ENCODE measurements at regions not wholly inside any gene's neighbourhood (a gene's known extent, or its start where the extent isn't known, plus 50 kb on each side); places are given as distances from the start of the nearest gene placed in this dataset.

DNA sequence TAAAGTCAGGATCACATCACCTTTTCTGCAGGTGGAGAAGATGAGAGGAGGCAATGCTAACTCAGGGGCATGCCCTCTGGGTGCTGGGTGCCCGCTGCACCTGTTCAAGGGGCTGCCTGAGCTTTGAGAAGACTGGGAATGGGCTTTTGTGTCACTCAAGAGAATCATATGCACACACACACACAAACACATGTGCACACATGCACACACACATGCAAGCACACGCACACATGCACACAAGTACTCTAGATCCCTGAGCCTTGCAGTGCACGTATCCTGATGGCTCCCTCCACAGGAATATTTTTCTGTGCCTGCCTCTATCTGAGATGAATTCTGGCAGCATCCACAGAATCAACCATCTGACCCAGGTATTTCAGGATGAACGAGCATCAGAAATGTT, 110.0 kb upstream of the TEX51 start:
- no peaks in the 10 kb centered on the region for H3K4me1 ChIP-seq
- no peaks in the 10 kb centered on the region for H3K27me3 ChIP-seq
- no peak for TF ChIP-seq POLR2A (IDR thresholded peaks at IDR 0.05)
- TF ChIP-seq, protein P1, sequence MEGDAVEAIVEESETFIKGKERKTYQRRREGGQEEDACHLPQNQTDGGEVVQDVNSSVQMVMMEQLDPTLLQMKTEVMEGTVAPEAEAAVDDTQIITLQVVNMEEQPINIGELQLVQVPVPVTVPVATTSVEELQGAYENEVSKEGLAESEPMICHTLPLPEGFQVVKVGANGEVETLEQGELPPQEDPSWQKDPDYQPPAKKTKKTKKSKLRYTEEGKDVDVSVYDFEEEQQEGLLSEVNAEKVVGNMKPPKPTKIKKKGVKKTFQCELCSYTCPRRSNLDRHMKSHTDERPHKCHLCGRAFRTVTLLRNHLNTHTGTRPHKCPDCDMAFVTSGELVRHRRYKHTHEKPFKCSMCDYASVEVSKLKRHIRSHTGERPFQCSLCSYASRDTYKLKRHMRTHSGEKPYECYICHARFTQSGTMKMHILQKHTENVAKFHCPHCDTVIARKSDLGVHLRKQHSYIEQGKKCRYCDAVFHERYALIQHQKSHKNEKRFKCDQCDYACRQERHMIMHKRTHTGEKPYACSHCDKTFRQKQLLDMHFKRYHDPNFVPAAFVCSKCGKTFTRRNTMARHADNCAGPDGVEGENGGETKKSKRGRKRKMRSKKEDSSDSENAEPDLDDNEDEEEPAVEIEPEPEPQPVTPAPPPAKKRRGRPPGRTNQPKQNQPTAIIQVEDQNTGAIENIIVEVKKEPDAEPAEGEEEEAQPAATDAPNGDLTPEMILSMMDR (IDR thresholded peaks at IDR 0.05), result no peak
- H3K36me3 ChIP-seq, result no peaks in the 10 kb centered on the region
- DNase-seq, result peak in 2 of 3 donors; percentile 2 to 8
- 50% methylated on average over 2 of the region's 4 CpGs for WGBS (ENCODE audit: insufficient coverage, low coverage, low lambda C conversion rate, missing lambda C conversion rate)
- H3K4me3 ChIP-seq, result no peak overlapping the region
- intact Hi-C loops (cut with DNase I), result no loop called here
- no peak overlapping the region for H3K27ac ChIP-seq
- H3K9me3 ChIP-seq, result no peaks in the 10 kb centered on the region
- ATAC-seq, result no peak

DNA sequence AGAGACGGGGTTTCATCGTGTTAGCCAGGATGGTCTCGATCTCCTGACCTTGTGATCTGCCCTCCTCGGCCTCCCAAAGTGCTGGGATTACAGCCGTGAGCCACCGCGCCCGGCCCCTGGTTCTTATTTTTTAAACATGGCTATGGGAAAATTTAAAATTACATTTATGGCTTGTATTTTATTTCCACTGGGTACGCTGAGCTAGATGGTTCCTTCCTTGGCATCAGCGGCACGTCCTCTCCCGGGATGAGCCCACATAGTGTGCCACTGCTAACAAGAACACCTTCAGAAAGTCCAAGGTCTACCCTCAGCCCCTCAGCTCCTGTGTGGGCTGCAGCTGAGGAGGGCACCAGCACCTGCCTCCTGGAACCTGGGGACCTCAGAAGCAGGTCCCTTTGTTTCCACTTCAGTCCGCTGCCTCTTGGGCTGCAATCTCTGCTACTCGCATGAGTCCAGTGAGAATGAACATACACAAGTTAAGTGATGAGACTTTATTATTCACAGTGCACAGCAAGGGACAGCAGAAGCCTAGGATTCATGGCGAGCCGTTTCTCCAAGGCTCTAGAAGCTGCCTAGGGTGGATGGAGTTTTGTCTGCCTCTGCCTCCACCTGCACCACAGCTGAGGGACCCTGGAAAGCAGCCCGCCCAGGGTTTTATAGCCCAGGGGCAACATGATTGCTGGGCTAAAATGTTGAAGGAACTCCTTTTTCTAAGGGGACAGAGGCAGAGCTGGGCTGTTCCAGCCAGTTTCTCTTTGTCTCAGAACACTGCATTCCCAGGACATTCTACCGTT, 107.5 kb upstream of the TEX51 start:
- Histone ChIP-seq H3K36me3 (no peaks in the 10 kb centered on the region), H3K9me3 (no peaks in the 10 kb centered on the region), H3K27ac (no peak overlapping the region), H3K27me3 (no peaks in the 10 kb centered on the region), H3K4me3 (no peak overlapping the region), H3K4me1 (no peaks in the 10 kb centered on the region)
- DNase-seq (peak in 2 of 3 donors; percentile 2 to 12), ATAC-seq (no peak)
- WGBS (ENCODE audit: insufficient coverage, low coverage, low lambda C conversion rate, missing lambda C conversion rate), result 52% methylated on average over 14 of the region's 18 CpGs
- TF ChIP-seq, protein P1 (IDR thresholded peaks at IDR 0.05), result no peak
- TF ChIP-seq POLR2A (IDR thresholded peaks at IDR 0.05), result no peak
- intact Hi-C loops (cut with DNase I), result no loop called here

DNA sequence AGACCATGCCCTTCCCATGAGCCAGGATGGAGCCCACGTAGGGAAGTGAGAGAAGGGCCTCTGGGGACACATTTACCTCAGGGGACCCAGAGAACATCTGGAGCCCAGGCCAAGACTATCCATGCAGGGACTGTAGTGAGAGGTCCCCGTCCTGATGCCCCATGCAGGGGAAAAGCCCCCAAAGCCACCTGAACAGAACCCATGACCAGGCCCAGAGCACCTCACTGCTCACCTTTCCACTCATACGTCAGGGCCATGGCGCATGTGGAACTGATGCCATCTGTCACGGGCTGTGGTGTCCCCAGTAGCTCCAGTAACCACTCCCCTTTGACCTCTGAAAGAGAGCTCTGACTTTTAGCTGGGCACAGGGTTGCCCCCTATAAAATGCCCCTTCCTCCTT, 106.5 kb upstream of the TEX51 start:
- DNase-seq, result peak in 1 of 3 donors; percentile 23
- Histone ChIP-seq H3K4me1 (no peaks in the 10 kb centered on the region), H3K27me3 (no peaks in the 10 kb centered on the region), H3K4me3 (no peak overlapping the region), H3K36me3 (no peaks in the 10 kb centered on the region), H3K27ac (no peak overlapping the region), H3K9me3 (no peaks in the 10 kb centered on the region)
- intact Hi-C loops (cut with DNase I), result no loop called here
- ATAC-seq, result no peak
- WGBS (ENCODE audit: insufficient coverage, low coverage, low lambda C conversion rate, missing lambda C conversion rate), result 80% methylated on average over 1 of the region's 5 CpGs
- TF ChIP-seq POLR2A (IDR thresholded peaks at IDR 0.05), result no peak
- TF ChIP-seq, protein P1 (IDR thresholded peaks at IDR 0.05), result no peak

DNA sequence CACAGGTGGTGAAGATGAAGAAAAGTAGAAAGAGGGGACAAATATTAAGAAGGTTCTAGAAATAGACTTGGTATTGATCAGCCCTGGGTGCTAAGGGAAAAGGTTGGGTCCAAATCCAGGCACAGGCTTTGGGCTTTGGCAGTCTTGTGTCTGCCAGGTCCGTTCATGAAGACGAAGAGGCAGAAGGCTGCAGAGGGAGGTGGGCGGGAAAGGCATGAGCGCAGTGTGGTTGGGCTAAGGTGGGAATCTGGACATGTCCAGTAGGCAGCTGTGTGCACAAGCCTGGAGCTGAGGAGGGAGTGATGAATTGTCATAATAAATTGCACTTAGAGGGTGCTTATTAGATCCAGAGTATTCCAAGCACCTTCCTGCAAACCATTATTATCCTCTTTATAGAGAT, 105.7 kb upstream of the TEX51 start:
- intact Hi-C loops (cut with DNase I), result no loop called here
- no peaks in the 10 kb centered on the region for H3K9me3 ChIP-seq
- H3K36me3 ChIP-seq, result no peaks in the 10 kb centered on the region
- H3K4me1 ChIP-seq, result no peaks in the 10 kb centered on the region
- TF ChIP-seq POLR2A (IDR thresholded peaks at IDR 0.05), result no peak
- TF ChIP-seq, protein P1 (IDR thresholded peaks at IDR 0.05), result no peak
- no peak overlapping the region for H3K4me3 ChIP-seq
- no peaks in the 10 kb centered on the region for H3K27me3 ChIP-seq
- no peak for DNase-seq
- no peak overlapping the region for H3K27ac ChIP-seq
- 68% methylated on average over 4 of the region's 4 CpGs for WGBS (ENCODE audit: insufficient coverage, low coverage, low lambda C conversion rate, missing lambda C conversion rate)
- no peak for ATAC-seq

Data from right lobe of liver (tissue), 6 donors.